Gastroesophageal sphincter (tissue), 3 donors: ENCODE measurements at regions not wholly inside any gene's neighbourhood (a gene's known extent, or its start where the extent isn't known, plus 50 kb on each side); places are given as distances from the start of the nearest gene placed in this dataset.

Experiments
- POLR2A ChIP-seq, 2 donors: fragments of 450-650 bp; IDR thresholded peaks; one replicate each; pipeline ENCODE4 v1.6.1; 2017; ENCODE audit warnings: antibody characterized with exemption in 2 of 2, mild to moderate bottlenecking in 2 of 2, moderate library complexity in 1 of 2
- POLR2AphosphoS5 ChIP-seq: sonication (generic); formaldehyde crosslinking; IDR thresholded peaks from one replicate; pipeline ENCODE4 v1.6.1; 2017; ENCODE audit warnings: antibody characterized with exemption
- TF ChIP-seq, protein P1 (sequence below), 4 experiments: fragments of 200-600 bp in 2 of 4; fragments of 450-650 bp in 2 of 4; sonication (generic) in 1 of 4; IDR thresholded peaks; one replicate each; pipeline ENCODE4 v1.5.1; 2017 to 2019; ENCODE audit warnings: antibody characterized with exemption in 4 of 4, mild to moderate bottlenecking in 2 of 4, moderate library complexity in 2 of 4

DNA sequence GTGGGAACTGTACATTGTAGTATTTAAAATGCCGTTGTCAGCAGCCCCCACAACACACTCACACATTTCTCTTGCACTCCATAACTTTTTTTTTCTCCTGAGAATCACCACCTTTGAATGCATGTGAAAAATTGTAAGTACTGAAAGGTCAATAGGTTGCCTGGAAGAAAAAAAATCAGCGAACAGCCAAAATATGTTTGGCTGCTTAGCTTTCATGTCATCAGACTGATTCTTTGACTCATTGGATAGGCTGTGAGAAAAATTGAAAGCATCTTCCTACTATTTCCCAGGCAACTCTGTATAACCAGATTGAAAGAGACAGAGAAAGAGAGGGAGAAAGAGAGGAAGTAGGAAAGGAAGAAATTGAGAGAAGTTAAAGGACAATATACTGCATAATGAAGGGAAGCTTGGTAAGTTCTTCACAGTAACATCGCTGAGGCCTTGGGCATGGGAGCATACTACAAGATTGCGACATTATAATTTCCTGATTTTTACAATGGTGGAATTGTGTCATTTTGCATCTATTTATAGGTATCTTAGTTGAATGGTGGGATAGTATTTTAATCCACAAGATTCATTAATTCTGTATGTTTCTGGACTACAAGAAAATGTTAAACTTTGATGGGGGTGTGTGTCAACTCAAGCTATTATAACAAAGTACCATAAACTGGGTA, 249.3 kb upstream of the KCND2 start:
- TF ChIP-seq, protein P1, sequence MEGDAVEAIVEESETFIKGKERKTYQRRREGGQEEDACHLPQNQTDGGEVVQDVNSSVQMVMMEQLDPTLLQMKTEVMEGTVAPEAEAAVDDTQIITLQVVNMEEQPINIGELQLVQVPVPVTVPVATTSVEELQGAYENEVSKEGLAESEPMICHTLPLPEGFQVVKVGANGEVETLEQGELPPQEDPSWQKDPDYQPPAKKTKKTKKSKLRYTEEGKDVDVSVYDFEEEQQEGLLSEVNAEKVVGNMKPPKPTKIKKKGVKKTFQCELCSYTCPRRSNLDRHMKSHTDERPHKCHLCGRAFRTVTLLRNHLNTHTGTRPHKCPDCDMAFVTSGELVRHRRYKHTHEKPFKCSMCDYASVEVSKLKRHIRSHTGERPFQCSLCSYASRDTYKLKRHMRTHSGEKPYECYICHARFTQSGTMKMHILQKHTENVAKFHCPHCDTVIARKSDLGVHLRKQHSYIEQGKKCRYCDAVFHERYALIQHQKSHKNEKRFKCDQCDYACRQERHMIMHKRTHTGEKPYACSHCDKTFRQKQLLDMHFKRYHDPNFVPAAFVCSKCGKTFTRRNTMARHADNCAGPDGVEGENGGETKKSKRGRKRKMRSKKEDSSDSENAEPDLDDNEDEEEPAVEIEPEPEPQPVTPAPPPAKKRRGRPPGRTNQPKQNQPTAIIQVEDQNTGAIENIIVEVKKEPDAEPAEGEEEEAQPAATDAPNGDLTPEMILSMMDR (IDR thresholded peaks at IDR 0.05), result no peak
- no peak for TF ChIP-seq POLR2A (IDR thresholded peaks at IDR 0.05)
- TF ChIP-seq POLR2AphosphoS5, result no peak
